Common myeloid progenitor, CD34-positive (primary cell): ENCODE measurements at regions not wholly inside any gene's neighbourhood (a gene's known extent, or its start where the extent isn't known, plus 50 kb on each side); places are given as distances from the start of the nearest gene placed in this dataset.

ENCODE experiments used
- CTCF ChIA-PET: fragments of 350-600 bp; sonication (Branson Sonifier 250); formaldehyde crosslinking; loops from one replicate; lab custom pipeline; 2021; ENCODE audit warnings: antibody characterized with exemption; lab: Charles Lee
- POLR2A ChIA-PET: fragments of 350-600 bp; sonication (Branson Sonifier 250); formaldehyde crosslinking; loops from one replicate; lab custom pipeline; 2021; ENCODE audit warnings: antibody characterized with exemption; lab: Charles Lee
- DNase-seq, 3 donors: peaks; one replicate each; pipeline versions ENCODE4 v3.0.0 to v3.0.0-alpha.2; 2013
- H3K27ac ChIP-seq, 2 experiments: 1 replicate in 1 of 2; 2 replicates in 1 of 2; pipeline ENCODE4 v1.7.0; 2013; ENCODE audit warnings: inconsistent platforms in 2 of 2, low read length in 2 of 2, mild to moderate bottlenecking in 2 of 2, low read depth in 1 of 2, moderate library complexity in 1 of 2; ENCODE audit not compliant: severe bottlenecking in 2 of 2, insufficient read depth in 1 of 2, poor library complexity in 1 of 2
- H3K27me3 ChIP-seq, 5 experiments: replicated peaks in 2 of 5; 1 replicate in 3 of 5; 2 replicates in 2 of 5; pipeline versions ENCODE4 v1.6.1 to v1.7.0; 2013; ENCODE audit warnings: low read length in 4 of 5, mild to moderate bottlenecking in 2 of 5, moderate library complexity in 2 of 5, inconsistent platforms in 1 of 5; ENCODE audit not compliant: insufficient read depth in 5 of 5, control insufficient read depth in 4 of 5
- H3K36me3 ChIP-seq, 4 experiments: 1 replicate in 2 of 4; 2 replicates in 2 of 4; pipeline versions ENCODE4 v1.6.1 to v1.7.0; 2013; ENCODE audit warnings: low read length in 3 of 4, control low read depth in 1 of 4, mild to moderate bottlenecking in 1 of 4; ENCODE audit not compliant: control insufficient read depth in 4 of 4, insufficient read depth in 4 of 4
- H3K4me1 ChIP-seq, 4 experiments: 1 replicate in 3 of 4; 2 replicates in 1 of 4; pipeline versions ENCODE4 v1.6.1 to v1.7.1; 2013; ENCODE audit warnings: low read length in 3 of 4, mild to moderate bottlenecking in 3 of 4, control low read depth in 1 of 4, inconsistent platforms in 1 of 4, moderate library complexity in 1 of 4; ENCODE audit not compliant: control insufficient read depth in 4 of 4, insufficient read depth in 4 of 4; ENCODE audit errors: control extremely low read depth in 1 of 4
- H3K4me3 ChIP-seq, 7 experiments: 1 replicate in 4 of 7; 2 replicates in 3 of 7; pipeline versions ENCODE4 v1.5.1 to v1.7.0; 2013; ENCODE audit warnings: mild to moderate bottlenecking in 7 of 7, low read length in 6 of 7, moderate library complexity in 6 of 7, inconsistent platforms in 2 of 7, low read depth in 2 of 7, control low read depth in 1 of 7; ENCODE audit not compliant: insufficient read depth in 4 of 7, control insufficient read depth in 1 of 7; ENCODE audit errors: extremely low read depth in 1 of 7
- H3K9me3 ChIP-seq, 5 experiments: 1 replicate in 4 of 5; 2 replicates in 1 of 5; pipeline versions ENCODE4 v1.6.1 to v1.7.1; 2013; ENCODE audit warnings: low read length in 4 of 5, mild to moderate bottlenecking in 2 of 5, inconsistent platforms in 1 of 5, low read depth in 1 of 5, moderate library complexity in 1 of 5; ENCODE audit not compliant: control insufficient read depth in 4 of 5, insufficient read depth in 2 of 5; ENCODE audit errors: control extremely low read depth in 1 of 5
- WGBS: methylation state at CpG from one replicate; pipeline ENCODE4 v1.1.5; 2013; ENCODE audit not compliant: insufficient coverage; 5-methylcytosine and 5-hydroxymethylcytosine counted together

DNA sequence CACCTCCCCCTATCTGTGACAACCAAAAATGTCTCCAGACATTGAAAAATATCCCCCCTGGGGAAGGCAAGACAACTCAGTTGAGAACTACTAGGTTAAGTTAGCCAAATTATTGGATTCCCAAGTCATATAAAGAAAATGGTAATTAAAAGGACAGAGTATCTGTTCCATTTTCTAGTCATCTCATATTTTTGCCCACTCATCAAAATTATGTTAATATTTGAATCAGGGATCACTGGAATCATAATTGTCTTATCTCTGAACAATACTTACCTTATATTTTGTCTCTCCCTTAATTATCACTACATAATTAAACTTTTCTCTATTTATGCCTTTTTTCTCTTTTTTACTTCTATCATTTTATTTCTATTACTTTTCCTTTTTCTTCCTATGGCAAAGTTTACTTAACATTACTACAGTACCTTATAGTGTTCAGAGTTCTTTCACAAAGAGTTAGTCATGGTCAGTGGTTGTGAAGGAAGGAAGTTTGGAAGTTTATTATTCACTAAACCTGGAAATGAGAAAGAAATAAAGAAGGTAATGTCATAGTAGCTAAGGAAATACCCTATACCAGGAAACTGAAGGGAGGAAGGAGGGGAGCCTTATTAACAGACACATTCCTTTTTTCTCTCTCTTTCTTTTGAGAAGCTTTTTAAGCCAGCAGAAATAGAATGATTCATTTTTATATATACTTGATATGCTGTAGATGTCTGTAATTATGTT, 332.9 kb downstream of the COL12A1 start:
- POLR2A ChIA-PET, result no interaction called here
- CTCF ChIA-PET, result no interaction called here
- Histone ChIP-seq H3K4me3 (no peak overlapping the region), H3K36me3 (no peaks in the 10 kb centered on the region), H3K27me3 (no peaks in the 10 kb centered on the region), H3K4me1 (no peaks in the 10 kb centered on the region), H3K27ac (no peak overlapping the region), H3K9me3 (peaks cover 0 to 1% (median 0%) of the 10 kb centered on the region in 5 experiments)
- no peak for DNase-seq

DNA sequence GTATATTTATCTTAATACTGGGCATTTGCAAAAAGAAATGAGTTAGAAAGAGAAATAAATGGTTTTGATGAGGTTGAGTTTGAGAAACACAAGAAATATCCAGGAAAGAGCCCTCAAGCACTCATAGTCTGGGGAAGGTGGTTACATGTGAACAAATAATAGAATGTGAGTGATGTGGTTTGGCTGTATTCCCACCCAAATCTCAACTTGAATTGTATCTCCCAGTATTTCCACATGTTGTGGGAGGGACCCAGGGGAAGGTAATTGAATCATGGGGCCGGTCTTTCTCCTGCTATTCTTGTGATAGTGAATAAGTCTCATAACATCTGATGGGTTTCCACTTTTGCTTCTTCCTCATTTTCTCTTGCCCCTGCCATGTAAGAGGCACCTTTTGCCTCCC, 334.1 kb downstream of the COL12A1 start:
- no peaks in the 10 kb centered on the region for H3K4me1 ChIP-seq
- no peak for DNase-seq
- H3K27ac ChIP-seq, result no peak overlapping the region
- ChIA-PET POLR2A (no interaction called here), CTCF (no interaction called here)
- no peaks in the 10 kb centered on the region for H3K36me3 ChIP-seq
- 80% methylated on average over 1 of the region's 1 CpG for WGBS
- no peak overlapping the region for H3K4me3 ChIP-seq
- H3K9me3 ChIP-seq, result peaks cover 0 to 1% (median 0%) of the 10 kb centered on the region in 5 experiments
- no peaks in the 10 kb centered on the region for H3K27me3 ChIP-seq

DNA sequence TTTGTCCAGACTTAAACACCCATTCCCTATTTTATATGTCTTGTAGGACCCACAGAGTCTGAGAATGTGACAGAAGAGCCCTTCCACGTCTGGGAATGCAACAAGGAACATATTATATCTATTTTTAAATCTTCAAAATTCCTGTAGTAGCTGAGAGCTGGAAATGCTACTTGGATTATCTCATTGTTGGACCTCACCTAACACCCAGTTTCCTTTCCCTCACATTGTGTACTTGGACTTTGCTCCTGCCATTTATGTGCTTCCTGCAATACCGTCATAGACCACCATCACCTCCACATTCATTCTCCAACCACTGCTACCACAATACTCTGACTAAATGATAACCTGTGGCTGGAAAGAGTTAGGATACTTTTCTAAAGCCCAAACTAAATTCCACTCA, 335.4 kb downstream of the COL12A1 start:
- Histone ChIP-seq H3K9me3 (peaks cover 0 to 1% (median 0%) of the 10 kb centered on the region in 5 experiments), H3K4me1 (no peaks in the 10 kb centered on the region), H3K27me3 (no peaks in the 10 kb centered on the region), H3K4me3 (no peak overlapping the region), H3K27ac (no peak overlapping the region), H3K36me3 (no peaks in the 10 kb centered on the region)
- POLR2A ChIA-PET, result no interaction called here
- 100% methylated on average over 1 of the region's 2 CpGs for WGBS
- CTCF ChIA-PET, result interaction anchor here (1.2 kb wide), 1 partner anchor 20 kb away, joined by 3 read pairs; no protein-coding TSS in a partner anchor
- no peak for DNase-seq

DNA sequence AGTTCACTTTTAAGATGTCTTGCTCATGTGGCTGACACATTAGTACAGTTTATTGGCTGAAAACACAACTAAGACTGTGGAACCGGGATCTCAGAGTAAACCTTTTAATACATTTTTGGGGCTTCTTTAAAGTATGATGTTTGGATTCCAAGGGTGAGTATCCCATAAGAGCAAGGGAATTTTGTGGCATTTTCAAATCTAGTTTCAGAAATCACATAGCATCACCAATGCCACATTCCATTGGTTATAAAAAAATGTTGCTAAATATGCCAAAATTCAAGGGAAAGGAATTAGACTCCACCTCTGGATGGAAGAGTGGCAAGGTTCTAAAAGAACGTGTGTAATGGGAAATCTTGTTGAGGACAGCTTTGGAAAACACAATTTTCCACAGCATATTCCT, 338.6 kb downstream of the COL12A1 start:
- CTCF ChIA-PET, result no interaction called here

DNA sequence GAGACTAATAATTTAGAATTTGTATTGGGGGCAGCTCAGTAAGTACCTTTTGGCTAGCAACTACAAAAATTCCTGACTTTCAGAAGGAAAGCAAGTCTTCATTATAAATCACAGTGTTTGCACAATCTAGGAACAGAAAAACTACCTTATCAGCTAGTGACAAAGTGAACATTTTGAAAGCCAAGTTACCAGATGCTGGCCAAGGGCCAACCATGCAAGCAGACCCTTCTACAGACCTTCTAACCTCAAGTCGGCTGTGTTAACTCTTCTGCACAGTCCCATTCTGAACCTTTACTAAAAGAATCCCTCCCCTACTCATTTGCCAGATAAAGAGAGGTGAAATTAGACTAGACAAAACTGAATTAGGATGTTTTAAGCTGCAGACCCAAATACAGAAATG, 341.9 kb downstream of the COL12A1 start:
- H3K4me3 ChIP-seq, result no peak overlapping the region
- H3K27me3 ChIP-seq, result no peaks in the 10 kb centered on the region
- ChIA-PET POLR2A (no interaction called here), CTCF (no interaction called here)
- H3K27ac ChIP-seq, result no peak overlapping the region
- no CpG with 5 or more reads among the region's 1 CpG for WGBS
- no peaks in the 10 kb centered on the region for H3K9me3 ChIP-seq
- no peaks in the 10 kb centered on the region for H3K4me1 ChIP-seq
- DNase-seq, result no peak
- no peaks in the 10 kb centered on the region for H3K36me3 ChIP-seq

More for the DNA sequence above, 338.6 kb downstream of the COL12A1 start:
- Histone ChIP-seq H3K4me3 (no peak overlapping the region), H3K36me3 (no peaks in the 10 kb centered on the region), H3K27me3 (no peaks in the 10 kb centered on the region), H3K4me1 (no peaks in the 10 kb centered on the region), H3K9me3 (no peaks in the 10 kb centered on the region), H3K27ac (no peak overlapping the region)
- no peak for DNase-seq
- POLR2A ChIA-PET, result no interaction called here
- 100% methylated on average over 1 of the region's 2 CpGs for WGBS

DNA sequence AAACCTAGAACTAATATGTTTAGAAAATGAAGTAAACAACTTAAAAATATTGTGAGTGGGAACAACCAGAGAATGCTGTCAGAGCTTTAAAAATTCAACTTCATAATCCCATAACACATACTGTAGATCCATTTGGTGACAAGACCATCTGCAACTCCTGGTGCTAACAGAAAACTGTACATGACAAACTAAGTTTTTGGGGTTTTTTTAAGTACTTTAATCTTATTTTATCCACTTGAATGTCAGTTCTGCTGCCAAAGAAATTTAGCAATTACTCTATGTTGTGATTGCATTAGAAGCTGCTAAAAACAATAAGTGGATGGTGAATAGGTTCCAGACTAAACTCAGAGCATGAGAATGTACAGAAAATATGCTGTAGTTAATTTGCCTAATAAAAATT, 345.4 kb downstream of the COL12A1 start:
- DNase-seq, result no peak
- no peak overlapping the region for H3K27ac ChIP-seq
- no peaks in the 10 kb centered on the region for H3K27me3 ChIP-seq
- H3K9me3 ChIP-seq, result no peaks in the 10 kb centered on the region
- POLR2A ChIA-PET, result no interaction called here
- H3K36me3 ChIP-seq, result no peaks in the 10 kb centered on the region
- H3K4me1 ChIP-seq, result no peaks in the 10 kb centered on the region
- no peak overlapping the region for H3K4me3 ChIP-seq
- CTCF ChIA-PET, result no interaction called here

DNA sequence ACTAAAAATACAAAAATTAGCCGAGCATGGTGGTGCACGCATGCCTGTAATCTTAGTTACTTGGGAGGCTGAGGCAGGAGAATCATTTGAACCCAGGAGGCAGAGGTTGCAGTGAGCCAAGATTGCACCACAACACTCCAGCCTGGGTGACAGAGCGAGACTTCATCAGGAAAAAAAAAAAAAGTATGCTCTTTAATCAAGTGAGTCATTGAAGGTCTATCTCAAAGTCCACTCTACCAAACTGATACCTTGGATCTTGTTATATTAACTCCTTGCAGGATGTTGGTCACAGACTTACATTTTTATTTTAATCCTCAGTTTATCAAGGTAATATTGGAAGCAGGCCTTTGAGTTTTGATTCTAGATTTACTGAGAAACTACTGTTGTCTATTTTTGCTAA, 348.7 kb downstream of the COL12A1 start:
- Histone ChIP-seq H3K4me1 (no peaks in the 10 kb centered on the region), H3K4me3 (no peak overlapping the region), H3K9me3 (no peaks in the 10 kb centered on the region), H3K27ac (no peak overlapping the region), H3K36me3 (no peaks in the 10 kb centered on the region), H3K27me3 (no peaks in the 10 kb centered on the region)
- ChIA-PET CTCF (no interaction called here), POLR2A (no interaction called here)
- no peak for DNase-seq
- 100% methylated on average over 2 of the region's 3 CpGs for WGBS
